Central memory CD8-positive, alpha-beta T cell (primary cell): ENCODE measurements at regions not wholly inside any gene's neighbourhood (a gene's known extent, or its start where the extent isn't known, plus 50 kb on each side); places are given as distances from the start of the nearest gene placed in this dataset.
"Not testable (repeated sequence)": the region's sequence is repeated elsewhere in the genome, so short reads cannot be mapped to it uniquely, and the experiment has no call there.

Source experiments
- ATAC-seq: fragments of 150-1000 bp; cut with Tn5 transposase; replicated peaks from 2 replicates; pipeline ENCODE4 v1.10.0; 2022; ENCODE audit warnings: mild to moderate bottlenecking, moderate FRiP score, moderate number of reproducible peaks; ENCODE audit not compliant: poor library complexity, severe bottlenecking; ENCODE audit errors: extremely low read depth
- DNase-seq, 2 donors: peaks; one replicate each; pipeline ENCODE4 v3.0.0; 2021; ENCODE audit warnings: low spot score in 2 of 2
- H3K27ac Mint-ChIP-seq: one replicate; pipeline ENCODE4 v1.8.0; 2022; ENCODE audit warnings: low read depth, mild to moderate bottlenecking, moderate library complexity, mixed read lengths
- H3K27me3 Mint-ChIP-seq: one replicate; pipeline ENCODE4 v1.8.0; 2022; ENCODE audit warnings: mixed read lengths
- H3K36me3 Mint-ChIP-seq: one replicate; pipeline ENCODE4 v1.8.0; 2022; ENCODE audit warnings: mild to moderate bottlenecking, moderate library complexity, mixed read lengths; ENCODE audit not compliant: insufficient read depth
- H3K4me1 Mint-ChIP-seq: one replicate; pipeline ENCODE4 v1.8.0; 2022; ENCODE audit warnings: mixed read lengths
- H3K4me3 Mint-ChIP-seq: one replicate; pipeline ENCODE4 v1.8.0; 2022; ENCODE audit warnings: mild to moderate bottlenecking, moderate library complexity, mixed read lengths
- H3K9me3 Mint-ChIP-seq: one replicate; pipeline ENCODE4 v1.8.0; 2022; ENCODE audit warnings: mixed read lengths

DNA sequence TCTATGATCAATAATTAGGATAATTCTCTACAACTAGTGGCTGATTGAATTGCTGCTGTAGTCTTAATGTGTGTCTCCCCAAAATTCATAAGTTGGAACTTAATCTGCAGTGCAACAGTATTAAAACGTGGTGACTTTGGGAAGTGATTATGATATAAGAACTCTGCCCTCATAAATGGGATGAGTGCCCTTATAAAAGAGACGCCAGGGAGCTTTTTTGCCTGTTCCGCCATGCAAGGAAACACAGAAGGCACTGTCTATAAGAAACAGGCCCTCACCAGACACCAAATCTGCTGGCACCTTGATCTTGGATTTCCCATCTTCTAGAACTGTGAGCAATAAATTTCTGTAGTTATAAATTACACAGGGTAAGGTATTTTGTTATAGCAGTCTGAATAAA is 161.0 kb downstream of the ALX1 start:
- H3K4me3 Mint-ChIP-seq = no peak overlapping the region
- H3K4me1 Mint-ChIP-seq = no peaks in the 10 kb centered on the region
- peaks cover 12% of the 10 kb centered on the region for H3K9me3 Mint-ChIP-seq
- DNase-seq (no peak), ATAC-seq (no peak)
- no peak overlapping the region for H3K27ac Mint-ChIP-seq
- H3K27me3 Mint-ChIP-seq = no peaks in the 10 kb centered on the region
- no peaks in the 10 kb centered on the region for H3K36me3 Mint-ChIP-seq

DNA sequence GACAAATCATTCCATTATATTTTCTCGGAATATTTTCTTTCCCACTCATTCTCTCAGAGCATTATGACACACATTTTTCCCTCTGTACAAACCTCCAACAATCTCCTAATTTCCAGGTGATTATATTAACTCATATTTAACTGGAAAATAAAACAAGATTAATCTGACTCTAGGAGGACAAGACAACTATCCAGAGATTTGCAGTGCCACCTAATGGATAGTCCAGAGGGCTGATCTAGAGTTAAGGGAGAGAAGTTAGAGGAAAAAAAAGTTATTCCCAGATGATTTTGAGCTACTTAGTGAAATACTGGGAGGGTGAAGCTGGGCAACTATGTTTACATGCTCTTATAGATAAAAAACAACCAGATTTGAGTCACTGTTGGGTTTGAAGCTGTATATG is 161.7 kb downstream of the ALX1 start:
- H3K4me1 Mint-ChIP-seq = no peaks in the 10 kb centered on the region
- no peak overlapping the region for H3K27ac Mint-ChIP-seq
- H3K36me3 Mint-ChIP-seq = no peaks in the 10 kb centered on the region
- DNase-seq (no peak), ATAC-seq (no peak)
- H3K4me3 Mint-ChIP-seq = no peak overlapping the region
- H3K27me3 Mint-ChIP-seq = no peaks in the 10 kb centered on the region
- peaks cover 12% of the 10 kb centered on the region for H3K9me3 Mint-ChIP-seq

DNA sequence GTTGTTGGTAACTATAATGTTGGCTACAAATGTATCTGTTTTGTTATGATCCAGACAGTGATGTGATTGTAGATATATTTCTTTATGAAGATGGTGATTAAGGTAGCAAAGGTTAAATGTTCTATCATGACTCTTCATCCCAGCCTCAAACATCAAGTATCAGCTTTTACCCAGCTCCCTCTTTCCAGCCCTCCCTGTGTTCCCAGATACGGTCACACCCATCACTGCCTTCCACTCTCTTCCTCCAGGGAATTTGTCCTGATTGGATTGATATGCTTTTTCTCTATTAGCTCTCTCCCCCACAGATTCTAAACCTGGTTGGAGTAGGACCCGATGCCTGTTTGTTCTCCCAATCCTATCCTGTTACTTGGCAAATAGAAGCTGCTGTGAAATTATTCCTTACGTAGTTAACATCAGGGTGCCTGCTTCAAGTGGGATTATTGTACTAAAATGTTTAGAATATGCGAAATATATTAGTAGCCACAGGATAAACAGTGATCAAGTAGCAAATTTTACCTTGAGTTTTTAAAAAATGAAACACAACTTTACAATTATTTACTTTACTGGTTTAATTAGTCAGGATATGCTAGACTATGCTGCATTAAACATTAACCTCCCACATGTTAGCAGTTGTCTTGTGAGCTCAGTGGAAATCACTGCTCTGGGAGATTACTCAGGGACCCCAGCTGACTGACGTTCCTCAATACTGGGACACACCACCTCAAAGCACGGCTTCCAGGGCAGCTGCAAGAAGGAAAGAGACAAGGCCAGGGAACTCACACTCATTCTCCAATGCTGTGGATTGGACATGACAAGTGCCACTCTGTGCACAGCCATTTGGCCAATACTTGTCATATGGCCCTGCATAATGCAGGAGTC is 165.3 kb downstream of the ALX1 start:
- Mint-ChIP-seq H3K36me3 (no peaks in the 10 kb centered on the region), H3K27ac (no peak overlapping the region), H3K4me3 (no peak overlapping the region), H3K9me3 (peaks cover 9% of the 10 kb centered on the region), H3K4me1 (no peaks in the 10 kb centered on the region), H3K27me3 (no peaks in the 10 kb centered on the region)
- no peak for ATAC-seq
- DNase-seq = no peak

DNA sequence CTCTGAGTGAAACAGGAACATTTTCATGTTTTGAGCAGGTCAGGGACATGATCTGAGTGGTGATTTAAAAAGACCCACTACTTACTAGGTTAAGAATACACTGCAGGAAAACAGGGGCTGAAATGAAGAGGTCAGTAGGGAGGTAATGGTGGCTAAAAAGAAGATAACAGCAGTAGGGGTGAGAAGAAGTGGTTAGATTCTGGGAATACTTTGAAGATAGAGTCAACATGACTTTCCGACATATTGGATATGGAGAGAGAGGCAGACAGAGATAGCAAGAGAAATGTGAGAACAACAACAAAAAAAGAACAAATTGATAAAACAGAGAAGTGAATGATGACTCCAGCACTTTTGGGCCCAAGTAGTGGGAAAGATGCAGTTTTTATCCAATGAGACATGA is 168.0 kb downstream of the ALX1 start:
- H3K4me3 Mint-ChIP-seq = no peak overlapping the region
- H3K9me3 Mint-ChIP-seq = peaks cover 9% of the 10 kb centered on the region
- no peak overlapping the region for H3K27ac Mint-ChIP-seq
- no peaks in the 10 kb centered on the region for H3K27me3 Mint-ChIP-seq
- no peaks in the 10 kb centered on the region for H3K4me1 Mint-ChIP-seq
- no peaks in the 10 kb centered on the region for H3K36me3 Mint-ChIP-seq
- DNase-seq (no peak), ATAC-seq (no peak)

DNA sequence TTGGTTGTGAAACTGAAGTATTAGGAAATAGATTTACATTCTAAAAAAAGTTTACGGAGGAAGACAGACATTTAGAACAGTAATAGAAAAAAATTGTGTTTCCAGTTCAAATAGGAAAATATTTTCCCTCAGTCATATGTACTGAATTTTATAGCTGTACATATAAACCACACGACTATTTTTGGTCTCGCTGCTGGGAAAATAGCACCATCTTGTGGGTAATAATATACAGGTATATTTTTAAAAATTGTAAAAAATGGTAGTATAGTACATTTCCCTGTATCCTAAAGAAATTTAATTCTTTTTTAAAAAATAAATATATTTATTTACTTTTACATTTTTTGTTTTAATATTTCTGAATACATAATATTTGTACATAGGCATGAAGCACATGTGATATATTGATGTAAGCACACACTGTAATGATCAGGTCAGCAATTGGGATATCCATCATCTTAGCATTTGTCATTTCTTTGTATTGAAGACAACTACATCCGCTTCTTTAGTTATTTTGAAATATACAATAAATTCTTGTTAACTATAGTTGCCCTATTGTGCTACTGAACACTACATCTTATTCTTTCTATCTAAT is 168.6 kb downstream of the ALX1 start:
- Mint-ChIP-seq H3K4me3 (no peak overlapping the region), H3K9me3 (peaks cover 9% of the 10 kb centered on the region), H3K36me3 (no peaks in the 10 kb centered on the region), H3K4me1 (no peaks in the 10 kb centered on the region), H3K27ac (no peak overlapping the region), H3K27me3 (no peaks in the 10 kb centered on the region)
- ATAC-seq (no peak), DNase-seq (no peak)

DNA sequence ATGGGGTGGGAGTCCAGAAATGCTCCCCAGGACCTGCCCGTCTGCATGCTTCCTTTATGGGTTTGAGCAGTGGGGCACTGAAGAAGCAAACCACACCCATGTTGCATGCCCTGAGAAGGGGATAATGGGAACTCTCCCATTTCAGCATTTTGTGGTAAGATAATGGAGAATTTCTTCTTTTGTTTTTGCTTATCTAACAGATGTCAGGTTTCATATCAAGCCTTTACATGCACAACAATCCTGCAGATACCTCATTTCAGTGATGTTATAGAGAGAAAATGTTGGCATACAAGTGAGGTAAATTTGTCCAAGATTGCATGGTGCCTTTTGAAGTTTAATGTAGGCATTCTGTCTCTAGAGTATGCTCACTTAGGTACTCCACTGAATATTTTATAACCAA is 177.0 kb downstream of the ALX1 start:
- H3K27me3 Mint-ChIP-seq = no peaks in the 10 kb centered on the region
- no peak overlapping the region for H3K27ac Mint-ChIP-seq
- H3K4me1 Mint-ChIP-seq = no peaks in the 10 kb centered on the region
- DNase-seq (no peak), ATAC-seq (no peak)
- peaks cover 5% of the 10 kb centered on the region for H3K9me3 Mint-ChIP-seq
- H3K36me3 Mint-ChIP-seq = no peaks in the 10 kb centered on the region
- no peak overlapping the region for H3K4me3 Mint-ChIP-seq

DNA sequence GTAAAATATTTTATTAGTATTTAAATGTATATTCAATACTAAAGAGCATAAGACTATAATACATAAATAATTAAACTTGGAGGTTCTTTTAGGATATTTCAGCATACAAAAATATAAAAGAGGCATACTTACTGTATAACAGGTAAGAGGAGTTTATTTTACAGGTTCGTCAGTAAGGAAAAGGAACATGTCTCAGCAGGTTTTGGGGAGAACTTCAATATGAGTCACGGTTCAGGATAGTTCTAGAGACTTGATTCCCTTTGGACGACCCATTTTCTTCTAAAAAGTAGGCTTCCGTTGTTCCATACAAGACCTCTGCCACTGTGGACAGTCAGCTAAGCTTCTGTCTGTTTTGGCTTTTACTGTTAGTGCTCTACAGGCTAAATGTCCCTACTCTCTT is 181.1 kb downstream of the ALX1 start:
- no peaks in the 10 kb centered on the region for H3K27me3 Mint-ChIP-seq
- no peak for DNase-seq

DNA sequence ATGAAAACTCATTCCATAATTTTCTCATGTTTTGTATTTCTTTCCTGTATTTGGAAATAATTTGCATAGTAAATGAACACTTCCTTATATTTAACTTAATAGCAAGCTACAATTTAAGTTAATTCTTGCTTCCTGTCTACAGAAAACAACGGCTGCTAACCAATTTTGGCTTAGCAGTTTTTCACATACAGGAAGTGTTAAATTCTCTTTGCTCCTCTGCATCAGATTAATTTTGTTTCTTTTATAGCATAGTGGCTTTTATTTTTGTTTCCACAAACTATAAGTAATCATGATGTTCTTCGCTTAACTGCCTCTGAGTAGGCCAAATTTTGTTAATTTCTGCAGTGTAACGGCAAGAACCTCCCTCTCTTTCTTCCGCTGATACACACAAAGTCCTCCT is 182.9 kb downstream of the ALX1 start:
- no peak for DNase-seq
- no peak for ATAC-seq
- Mint-ChIP-seq H3K4me1 (no peaks in the 10 kb centered on the region), H3K9me3 (no peaks in the 10 kb centered on the region), H3K27ac (no peak overlapping the region), H3K36me3 (peaks cover 2% of the 10 kb centered on the region), H3K27me3 (no peaks in the 10 kb centered on the region), H3K4me3 (no peak overlapping the region)

More for the DNA sequence above, 181.1 kb downstream of the ALX1 start:
- H3K4me3 Mint-ChIP-seq = no peak overlapping the region
- no peaks in the 10 kb centered on the region for H3K4me1 Mint-ChIP-seq
- H3K9me3 Mint-ChIP-seq = peaks cover 5% of the 10 kb centered on the region
- H3K36me3 Mint-ChIP-seq = peaks cover 2% of the 10 kb centered on the region
- ATAC-seq = no peak
- no peak overlapping the region for H3K27ac Mint-ChIP-seq

DNA sequence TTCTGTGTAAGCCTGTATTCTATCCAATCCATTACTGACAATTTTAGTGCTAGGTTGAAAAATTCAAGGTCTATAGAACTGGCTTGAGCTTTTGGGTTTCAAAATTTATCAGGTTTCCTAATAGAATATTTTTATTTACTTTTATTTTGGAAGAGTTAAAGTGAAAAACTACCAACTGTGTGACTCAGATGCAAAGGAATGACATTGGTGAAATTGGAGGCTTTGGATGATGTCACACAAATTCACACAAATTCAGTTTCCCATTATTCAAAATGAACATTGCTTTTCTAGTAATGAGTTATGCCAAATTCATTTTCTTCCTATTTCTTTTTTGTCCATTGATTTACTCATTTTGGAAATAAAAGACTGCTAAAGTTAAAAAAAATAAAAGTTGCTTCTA is 186.9 kb downstream of the ALX1 start:
- Mint-ChIP-seq H3K36me3 (peaks cover 2% of the 10 kb centered on the region), H3K4me3 (no peak overlapping the region), H3K4me1 (no peaks in the 10 kb centered on the region), H3K27ac (no peak overlapping the region), H3K9me3 (peaks cover 16% of the 10 kb centered on the region), H3K27me3 (no peaks in the 10 kb centered on the region)
- DNase-seq (no peak), ATAC-seq (no peak)

DNA sequence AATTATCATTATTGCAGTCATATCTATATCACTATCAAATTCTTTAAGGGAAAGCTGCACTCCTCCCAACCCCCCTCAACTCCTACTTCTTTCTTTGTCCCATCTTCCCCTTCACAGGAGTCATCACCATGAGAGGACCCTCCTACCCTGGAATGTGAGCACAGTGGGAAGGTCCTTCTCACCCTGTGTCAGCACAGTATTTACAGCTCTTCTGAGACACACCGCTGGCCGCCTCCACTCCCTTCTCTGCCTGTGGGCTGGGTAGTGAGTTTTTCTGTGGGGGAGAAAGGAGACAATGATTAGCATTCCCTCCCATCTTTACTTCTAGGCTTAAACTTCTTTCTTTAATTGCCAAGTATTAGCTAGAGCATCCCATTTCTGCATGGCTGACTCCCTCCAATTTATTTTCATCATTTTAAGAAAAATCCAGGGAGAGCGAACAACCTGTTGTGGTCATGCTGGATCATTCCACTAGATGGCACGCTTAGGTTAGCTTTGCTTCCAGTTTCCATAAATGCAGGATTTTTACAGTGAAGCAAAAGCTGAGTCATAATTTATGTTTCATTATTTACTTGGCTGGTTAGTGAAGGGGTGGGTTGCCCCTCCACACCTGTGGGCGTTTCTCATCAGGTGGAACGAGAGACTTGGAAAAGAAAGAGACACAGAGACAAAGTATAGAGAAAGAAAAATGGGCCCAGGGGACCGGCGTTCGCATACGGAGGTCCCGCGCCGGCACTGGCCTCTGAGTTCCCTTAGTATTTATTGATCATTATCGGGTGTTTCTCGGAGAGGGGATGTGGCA is 188.5 kb downstream of the ALX1 start:
- peaks cover 22% of the 10 kb centered on the region for H3K9me3 Mint-ChIP-seq
- peak overlapping the region; percentile 6 for H3K4me3 Mint-ChIP-seq
- H3K36me3 Mint-ChIP-seq = peaks cover 2% of the 10 kb centered on the region
- no peak overlapping the region for H3K27ac Mint-ChIP-seq
- no peak for ATAC-seq
- H3K4me1 Mint-ChIP-seq = no peaks in the 10 kb centered on the region
- no peak for DNase-seq
- no peaks in the 10 kb centered on the region for H3K27me3 Mint-ChIP-seq

DNA sequence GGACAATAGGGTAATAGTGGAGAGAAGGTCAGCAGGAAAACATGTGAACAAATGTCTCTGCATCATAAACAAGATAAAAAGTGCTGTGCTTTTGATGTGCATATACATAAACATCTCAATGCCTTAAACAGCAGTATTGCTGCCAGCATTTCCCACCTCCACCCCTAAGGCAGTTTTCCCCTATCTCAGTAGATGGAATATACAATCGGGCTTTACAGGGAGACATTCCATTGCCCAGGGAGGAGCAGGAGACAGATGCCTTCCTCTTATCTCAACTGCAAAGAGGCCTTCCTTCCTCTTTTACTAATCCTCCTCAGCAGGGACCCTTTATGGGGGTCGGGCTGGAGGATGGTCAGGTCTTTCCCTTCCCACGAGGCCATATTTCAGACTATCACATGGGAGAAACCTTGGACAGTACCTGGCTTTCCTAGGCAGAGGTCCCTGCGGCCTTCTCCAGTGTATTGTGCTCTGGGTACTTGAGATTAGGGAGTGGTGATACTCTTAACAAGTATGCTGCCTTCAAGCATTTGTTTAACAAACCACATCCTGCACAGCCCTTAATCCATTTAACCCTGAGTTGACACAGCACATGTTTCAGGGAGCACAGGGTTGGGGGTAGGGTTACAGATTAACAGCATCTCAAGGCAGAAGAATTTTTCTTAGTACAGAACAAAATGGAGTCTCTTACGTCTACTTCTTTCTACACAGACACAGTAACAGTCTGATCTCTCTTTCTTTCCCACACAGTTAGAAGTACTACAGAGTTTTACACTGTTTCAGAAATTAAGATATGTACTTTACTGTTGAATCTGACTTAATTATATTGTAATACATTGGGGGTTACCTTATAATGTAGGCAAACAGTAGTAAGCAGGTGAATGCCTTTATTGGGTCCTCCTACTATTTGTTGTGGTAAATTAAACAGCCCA is 189.4 kb downstream of the ALX1 start:
- H3K36me3 Mint-ChIP-seq, H3K27ac Mint-ChIP-seq, ATAC-seq, H3K27me3 Mint-ChIP-seq, DNase-seq, H3K4me1 Mint-ChIP-seq: not testable (repeated sequence)
- peak overlapping the region; percentile 6 for H3K4me3 Mint-ChIP-seq
- peaks cover 22% of the 10 kb centered on the region for H3K9me3 Mint-ChIP-seq

DNA sequence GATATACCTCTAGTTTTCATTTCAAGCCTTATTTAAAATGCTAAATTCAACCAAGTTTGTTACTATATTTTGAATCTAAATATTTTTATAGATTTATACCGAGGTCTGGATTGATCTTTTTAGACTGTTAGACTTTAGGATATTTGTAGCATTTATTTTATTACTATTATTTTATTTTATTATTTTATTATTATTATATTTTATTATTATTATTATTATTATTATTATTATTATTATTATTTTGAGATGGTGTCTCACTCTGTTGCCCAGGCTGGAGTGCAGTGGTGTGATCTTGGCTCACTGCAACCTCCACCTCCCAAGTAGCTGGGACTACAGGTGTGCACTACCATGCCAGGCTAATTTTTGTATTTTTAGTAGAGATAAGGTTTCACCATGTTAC is 195.3 kb downstream of the ALX1 start:
- DNase-seq, H3K27ac Mint-ChIP-seq, H3K27me3 Mint-ChIP-seq, H3K36me3 Mint-ChIP-seq, H3K4me1 Mint-ChIP-seq, ATAC-seq, H3K4me3 Mint-ChIP-seq: not testable (repeated sequence)
- peaks cover 17% of the 10 kb centered on the region for H3K9me3 Mint-ChIP-seq
